NCI-H226 (cell line): ENCODE measurements at regions not wholly inside any gene's neighbourhood (a gene's known extent, or its start where the extent isn't known, plus 50 kb on each side); places are given as distances from the start of the nearest gene placed in this dataset.
A peak's percentile ranks its signal among the peaks of the same experiment; 100 is the strongest.

ENCODE experiments used
- DNase-seq: peaks from one replicate; pipeline ENCODE4 v3.0.0-alpha.2; 2015

DNA sequence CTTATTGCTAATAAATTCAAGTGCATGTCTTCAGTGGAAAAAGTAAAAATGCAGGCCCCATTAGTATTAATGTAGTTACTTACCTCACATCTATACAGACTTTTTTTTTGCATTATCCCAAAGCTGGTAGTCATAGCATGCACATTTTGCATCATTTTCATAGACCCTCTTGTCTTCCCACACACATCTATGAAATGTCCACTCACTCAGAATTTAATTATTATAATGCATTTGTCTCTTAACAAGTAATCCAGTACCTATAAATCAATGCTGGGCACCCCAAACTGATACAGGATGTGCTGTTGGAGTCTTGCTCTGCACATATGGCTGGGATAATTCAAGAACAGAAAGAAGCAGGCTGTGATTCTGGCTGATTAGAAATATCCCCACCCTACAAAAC, 370.4 kb upstream of the FAT3 start:
- no peak for DNase-seq

DNA sequence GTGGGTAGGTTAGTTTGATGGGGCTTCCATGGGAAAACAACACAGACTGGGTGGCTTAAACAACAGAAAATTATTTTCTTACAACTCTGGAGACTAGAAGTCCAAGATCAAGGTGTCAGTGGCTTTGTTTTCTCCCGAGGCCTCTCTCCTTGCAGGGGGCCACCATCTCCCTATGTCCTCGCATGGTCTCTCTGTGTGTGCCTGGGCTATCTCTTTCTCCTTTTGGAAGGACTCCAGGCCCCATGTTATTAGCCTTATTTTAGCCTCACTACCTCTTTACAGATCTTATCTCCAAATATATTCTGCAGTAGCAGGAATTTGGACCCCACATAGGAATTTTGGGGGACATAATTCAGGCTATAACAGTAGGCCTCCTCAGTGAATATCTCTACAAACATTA, 372.7 kb upstream of the FAT3 start:
- DNase-seq: no peak

DNA sequence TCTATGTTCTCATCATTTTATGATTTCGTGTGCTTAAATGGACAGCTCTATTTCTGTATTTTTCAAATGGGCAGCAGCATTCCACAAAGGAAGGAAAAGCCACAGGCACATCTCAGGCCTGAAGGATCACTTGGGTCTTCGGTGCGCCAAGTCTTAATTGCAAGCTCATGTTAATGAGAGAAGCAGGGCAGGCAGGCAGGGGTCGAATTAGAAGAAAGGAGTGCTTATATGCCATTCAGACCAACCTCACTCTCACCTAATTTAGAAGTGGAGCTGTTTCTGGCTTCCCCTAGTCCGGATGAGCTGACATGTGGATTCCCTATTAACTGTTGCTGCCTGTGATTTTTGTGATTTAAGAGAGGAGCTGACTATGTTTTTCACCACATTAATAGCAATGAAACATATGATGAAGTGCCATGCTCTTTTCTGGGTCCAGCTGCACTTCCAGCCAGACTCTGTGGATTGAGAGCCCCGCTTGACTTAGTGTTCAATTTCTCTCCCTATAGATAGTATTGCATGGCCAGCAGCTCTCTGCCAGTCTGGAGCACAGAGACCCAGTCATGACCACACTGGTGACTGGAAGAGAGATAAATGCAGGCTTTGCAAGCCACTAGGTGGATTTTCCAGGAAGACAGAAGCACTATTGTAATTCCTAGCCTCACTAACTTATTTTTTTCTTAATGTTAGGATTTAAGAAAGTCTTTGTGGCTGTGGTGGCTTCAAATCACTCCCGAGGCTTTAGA, 373.9 kb upstream of the FAT3 start:
- no peak for DNase-seq

DNA sequence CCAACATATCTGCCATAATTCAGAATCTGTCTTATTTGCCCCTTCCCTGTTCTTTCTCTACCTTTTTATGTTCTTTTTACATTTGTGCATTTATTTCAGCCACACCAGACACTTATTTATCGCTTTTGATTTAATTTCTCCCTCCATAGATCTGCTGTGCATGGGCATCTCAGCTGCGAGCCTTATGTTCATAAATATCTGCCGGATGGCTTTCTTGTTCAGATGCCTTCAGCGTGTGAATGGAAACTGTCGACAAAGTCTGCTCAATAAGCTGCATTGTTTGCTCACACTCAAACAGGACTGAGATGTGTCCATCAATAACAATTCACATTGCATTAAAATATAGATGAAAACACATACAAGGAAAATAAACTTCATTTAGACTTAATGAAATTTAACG, 374.6 kb upstream of the FAT3 start:
- DNase-seq: no peak

DNA sequence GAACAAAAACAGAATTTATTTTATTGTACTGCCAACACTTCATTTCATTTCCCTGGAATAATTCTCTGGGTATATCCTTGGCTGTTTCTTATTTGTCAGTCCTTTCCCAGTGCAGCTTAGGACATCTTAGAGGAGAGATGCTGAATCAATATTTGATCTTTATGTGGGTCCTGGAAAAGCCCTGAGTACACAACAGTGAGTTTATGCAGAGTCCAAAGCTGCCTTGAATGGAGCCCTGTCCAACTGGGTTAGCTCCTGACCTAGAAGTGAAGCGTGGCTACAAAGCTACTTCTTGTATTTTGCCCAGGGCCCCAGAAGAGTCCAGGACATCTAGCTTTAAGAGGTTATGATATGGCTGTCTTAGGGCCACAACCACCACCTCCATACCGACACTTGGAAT, 378.0 kb upstream of the FAT3 start:
- DNase-seq: no peak

DNA sequence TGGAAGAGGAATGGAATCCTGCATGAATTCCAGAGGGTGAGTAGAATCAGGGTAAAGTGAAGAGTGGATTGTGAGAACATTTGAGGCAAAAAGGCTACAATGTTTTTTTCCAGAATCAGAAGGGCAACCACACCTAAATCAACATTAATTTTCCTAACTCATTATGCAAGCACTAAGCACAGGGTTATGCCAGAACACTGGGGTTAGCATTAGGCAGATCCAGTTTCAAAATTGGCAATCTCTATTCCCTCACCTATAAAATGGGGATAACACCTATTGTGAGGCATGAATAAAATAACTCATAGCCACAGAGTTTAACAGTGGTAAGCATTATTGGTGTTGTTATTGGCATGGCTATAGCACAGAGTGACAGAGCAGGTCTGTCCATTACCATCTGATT, 378.6 kb upstream of the FAT3 start:
- no peak for DNase-seq

DNA sequence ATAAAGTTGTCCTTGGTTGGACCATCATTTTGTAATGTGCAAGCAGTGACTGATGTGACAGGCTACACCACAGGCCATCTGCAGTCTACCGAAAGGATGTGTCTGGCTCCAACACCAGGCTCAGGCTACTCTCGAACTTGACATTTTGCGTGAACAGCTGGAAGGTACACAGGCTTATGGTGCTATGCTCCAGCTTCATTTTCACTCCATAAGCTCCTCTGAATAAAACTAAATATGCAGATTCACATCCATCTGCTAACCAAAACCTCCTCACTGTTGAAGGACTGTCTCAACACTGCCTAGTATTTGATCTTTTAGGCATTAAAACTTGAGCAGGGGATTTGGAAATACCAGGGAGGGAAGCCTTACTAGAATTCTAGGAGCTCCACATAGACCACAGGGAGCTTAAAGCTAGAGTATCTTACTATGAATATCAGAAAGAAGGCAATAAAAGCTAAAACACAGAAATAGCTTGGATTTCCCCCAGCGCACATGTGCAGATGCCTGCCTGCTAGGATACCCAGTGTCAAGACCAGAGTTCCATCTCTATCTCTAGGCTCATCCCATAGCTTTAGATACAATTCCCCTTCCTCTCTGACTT, 383.9 kb upstream of the FAT3 start:
- no peak for DNase-seq

DNA sequence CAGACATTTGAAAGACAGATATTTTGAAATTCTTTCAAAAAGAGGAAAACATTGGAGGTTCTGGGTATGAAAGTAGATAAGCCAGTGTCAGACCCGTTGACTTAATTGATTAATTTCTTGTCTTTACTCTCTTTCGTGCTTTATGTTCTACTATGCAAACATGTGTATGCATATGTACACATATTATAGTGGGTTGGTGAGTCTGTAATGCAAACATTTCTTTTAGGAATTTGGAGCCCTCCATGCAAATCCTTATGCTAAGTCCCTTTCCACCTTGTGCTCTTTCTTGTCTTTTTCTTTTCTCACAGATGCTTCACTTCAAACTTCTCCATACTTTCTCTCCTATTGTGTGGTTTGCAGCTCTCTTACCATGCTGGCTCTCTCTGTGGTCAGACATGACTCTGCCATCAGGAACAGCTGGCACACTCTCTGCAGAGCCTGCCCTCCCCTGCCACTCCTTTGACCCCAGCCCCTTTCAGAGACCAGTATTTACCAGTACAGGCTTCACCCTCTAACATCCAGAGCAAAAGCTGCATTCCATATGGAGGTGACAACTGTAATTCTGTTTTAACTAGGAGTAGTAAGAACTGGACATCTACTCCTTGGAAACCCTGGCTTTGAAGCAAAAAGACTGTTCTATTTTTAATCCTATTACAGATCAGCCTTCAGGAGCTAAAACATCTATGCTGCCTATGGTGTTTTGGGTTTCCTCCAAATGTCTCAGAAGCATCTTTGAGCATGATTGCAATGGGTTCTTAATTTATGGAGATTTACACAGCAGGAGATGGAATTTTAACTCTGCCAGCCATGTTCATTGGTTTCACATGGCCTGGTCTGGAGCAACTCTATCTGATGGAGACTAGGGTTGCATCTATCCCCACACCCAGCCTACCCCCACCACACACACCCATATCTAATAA, 386.9 kb upstream of the FAT3 start:
- DNase-seq: no peak

DNA sequence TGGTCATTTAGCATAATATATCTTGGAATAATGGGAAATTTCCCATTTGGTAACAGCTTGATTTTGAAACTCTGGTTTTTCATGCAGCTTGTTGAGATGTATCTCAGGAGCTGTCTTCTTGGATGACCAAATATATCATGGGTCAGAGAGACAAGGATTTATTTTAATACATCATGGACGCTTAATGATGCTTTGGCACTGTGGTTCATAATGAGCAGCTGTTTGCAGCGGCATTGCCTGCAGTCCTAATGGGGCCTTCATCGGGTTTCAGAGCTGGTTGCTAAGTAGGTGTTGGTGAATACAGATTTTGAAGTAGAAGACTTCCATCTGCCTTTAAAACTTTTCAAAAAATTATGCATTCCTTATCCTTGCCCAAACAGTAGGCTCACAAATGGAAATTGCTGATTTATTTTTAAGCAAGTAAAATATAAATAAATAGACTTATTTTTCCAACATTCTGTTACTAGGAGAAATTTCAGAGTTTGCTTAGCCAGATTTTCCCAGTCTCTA, 389.5 kb upstream of the FAT3 start:
- no peak for DNase-seq

DNA sequence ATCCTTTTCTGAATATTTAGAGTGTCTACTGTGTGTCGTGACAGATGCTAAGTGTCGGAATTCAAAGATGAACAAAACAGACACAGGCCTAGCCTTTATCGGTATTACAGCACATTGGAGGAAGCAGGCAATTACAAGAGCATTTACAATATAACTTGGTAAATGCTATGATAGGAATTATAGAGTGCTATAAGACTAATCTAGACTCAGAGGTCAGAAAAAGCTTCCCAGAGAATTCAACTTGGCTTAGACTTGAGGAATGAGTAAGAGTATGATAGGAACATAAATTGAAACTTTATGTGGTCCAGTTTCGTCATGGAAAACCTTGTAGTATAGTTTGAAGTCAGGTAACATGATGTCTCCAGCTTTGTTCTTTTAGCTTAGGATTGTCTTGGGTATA, 395.7 kb upstream of the FAT3 start:
- no peak for DNase-seq

DNA sequence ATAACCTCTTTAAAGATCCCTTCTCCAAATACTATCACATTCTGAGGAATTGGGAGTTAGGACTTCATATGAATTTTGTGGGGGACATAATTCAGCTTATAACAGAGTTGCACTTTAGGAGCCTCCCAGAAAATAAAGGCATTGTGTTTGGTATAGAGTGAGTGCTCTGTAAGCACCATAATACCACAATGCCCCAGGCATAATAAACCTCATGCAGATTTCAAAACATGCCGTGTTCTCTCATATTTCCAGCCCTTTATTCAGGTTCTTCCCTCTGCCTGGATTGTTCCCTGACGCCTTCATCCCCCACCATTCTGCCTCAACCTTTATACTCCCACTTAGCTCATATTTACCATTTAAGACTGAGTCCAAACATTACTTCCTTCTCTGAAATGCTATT, 398.8 kb upstream of the FAT3 start:
- DNase-seq: no peak

DNA sequence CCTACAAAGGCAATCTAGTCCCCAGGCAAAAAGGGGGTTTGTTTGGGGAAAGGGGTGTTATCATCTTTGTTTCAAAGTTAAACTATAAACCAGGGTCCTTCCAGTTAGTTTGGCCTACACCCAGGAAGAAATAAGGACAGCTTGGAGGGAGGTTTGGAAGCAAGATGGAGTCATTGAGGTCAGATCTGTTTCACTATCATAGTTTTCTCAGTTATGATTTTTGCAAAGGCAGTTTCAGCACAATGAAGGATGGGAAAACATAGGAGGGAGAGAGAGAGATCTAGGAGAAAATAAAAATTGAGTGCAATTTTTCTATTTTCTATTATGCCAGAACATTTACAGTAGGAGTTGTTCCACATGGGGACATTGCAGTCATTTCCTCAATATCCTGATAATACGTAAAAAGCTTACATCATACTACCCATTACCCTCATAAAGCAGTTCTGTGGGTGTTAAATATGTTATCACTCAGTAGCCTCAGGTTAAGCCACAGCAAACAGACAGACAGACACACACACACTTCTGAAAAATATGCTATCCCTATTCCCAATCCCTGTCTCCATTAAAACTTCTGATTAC, 401.3 kb upstream of the FAT3 start:
- no peak for DNase-seq

DNA sequence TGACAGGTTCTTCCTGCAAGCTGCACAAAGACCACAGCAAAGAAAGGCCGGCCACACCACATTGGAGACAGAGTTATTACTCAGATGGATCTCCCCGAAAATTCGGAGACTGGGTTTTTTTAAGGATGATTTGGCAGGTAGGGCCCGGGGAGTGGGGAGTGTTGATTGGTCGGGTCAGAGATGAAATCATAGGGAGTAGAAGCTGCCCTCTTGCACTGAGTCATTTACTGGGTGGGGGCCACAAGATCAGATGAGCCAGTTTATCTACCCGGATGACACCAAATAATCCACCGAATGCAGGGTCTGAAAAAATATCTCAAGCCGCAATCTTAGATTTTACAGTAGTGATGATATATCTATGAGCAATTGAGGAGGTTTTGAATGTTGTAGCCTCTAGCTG, 401.8 kb upstream of the FAT3 start:
- no peak for DNase-seq

DNA sequence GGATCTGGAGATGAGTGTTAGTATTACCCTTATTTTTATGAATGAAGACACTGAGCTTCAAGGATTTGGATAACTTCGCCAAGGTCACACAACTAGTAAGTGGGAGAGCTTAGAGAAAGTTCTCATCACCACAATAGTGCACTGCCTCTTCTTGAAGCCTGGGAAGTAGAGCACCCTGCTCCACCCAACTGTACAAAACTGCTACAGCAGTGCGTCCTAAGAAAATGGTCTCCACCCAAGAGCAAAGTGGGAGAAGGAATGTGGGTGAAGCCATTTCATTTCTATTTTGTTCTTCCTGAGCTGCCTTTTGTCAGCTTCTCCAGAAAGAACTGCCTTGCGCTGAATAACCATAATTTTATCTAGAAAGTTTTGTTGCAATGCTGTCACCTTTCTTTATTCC, 403.9 kb upstream of the FAT3 start:
- DNase-seq: no peak

DNA sequence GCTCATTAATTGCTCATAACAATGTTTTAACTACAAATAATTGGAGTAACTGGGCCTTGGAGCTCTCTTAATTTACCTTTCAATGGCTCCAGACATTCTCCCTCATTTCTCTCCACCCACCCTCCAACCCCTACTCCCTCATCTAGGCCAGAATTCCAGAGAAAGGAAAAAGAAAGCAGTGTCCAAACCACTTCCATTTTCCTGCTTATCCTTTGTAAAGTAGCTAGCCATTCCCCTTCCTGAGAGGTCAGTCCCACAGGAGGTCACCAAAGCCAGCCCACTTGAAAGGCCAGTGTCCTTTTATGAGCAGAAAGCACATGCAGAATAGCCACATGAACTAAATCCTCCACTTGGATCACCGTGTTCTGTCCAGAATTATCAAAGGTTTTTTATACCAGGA, 404.8 kb upstream of the FAT3 start:
- DNase-seq: no peak

DNA sequence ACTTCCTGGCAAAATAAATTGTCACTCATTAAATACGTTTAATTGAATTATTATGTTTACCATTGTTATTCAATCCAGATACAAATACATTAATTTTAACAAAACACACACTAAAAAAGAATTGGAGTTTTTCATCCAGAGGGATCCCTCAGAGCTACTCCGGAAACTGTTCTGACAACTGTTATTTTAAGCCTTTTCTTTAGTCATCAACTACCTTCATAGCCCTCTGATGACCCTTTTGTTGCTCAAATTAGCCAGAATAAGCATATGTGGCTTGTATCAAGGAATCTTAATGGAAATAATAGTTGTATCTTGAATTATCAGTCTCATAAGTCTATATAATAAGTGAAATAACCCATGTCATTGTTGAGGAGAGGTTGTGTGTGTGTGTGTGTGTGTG, 405.4 kb upstream of the FAT3 start:
- DNase-seq: no peak

DNA sequence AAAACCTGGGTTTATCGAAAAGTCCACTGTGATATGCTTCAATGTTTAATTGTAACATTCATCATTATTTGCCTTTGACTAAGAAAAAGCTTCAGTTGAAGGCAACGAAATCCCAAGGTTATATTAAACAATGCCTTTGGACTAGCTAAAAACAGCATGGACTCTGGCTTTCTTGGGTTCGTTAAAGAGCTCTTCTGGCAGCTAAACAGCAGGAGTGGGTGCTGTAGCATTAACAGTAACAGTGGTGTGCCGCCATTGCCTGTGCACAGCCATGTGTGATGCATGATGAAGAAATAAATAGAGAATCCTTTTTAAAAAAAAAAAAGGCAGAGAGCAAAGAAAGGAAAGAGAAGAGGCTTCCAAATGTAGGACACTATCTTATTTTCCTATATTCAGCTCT, 406.6 kb upstream of the FAT3 start:
- DNase-seq: no peak

DNA sequence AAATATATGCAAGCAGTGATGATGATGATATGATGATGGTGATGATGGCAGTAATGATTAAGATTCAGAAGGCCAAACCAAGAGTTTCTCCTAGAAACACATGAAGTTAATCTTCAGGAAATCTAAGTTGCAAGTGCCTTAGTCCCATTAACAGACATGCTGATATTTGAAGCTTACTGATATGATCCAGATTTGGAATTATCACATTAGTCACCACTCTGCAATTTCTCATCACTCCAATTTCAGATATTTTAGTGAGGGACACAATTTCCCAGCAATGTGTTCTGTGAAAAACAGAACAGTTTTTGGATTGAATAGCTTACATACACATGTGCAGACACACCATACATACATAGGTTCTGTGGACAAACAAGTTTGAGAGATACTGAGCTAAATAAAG, 411.4 kb upstream of the FAT3 start:
- no peak for DNase-seq

DNA sequence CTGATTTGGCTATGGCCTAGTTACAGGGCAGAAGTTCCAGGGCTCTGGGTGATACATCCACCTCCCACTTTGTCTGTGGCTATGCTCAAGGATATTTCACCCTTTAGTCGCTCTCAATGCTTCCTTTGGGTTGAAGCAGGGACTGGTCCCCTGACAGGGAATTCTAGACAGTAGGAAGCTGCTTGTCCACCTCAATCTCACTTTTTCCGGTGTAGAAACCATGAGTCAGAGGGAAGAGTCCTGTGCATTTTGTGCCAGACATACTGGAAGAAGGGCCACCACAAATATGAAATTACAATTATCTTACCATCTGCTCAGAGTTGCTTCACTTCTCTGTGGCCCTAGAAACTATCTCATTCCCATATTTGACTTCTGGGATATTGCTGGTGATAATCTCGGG, 413.7 kb upstream of the FAT3 start:
- no peak for DNase-seq

DNA sequence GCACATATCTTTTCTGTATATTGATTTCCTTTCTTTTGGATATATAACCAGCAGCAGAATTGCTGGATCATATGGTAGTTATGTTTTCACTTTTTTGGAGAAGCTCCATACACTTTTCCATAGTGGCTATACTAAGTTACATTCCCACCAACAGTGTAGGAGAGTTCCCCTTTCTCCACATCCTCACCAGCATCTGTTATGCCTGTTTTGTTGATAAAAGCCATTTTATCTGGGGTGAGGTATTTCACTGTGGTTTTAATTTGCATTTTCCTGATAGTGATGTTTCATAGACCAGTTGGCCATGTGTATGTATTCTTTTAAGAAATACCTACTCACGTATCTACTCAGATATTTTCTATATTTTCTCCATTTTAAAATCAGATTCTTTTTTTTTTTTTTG, 419.3 kb upstream of the FAT3 start:
- DNase-seq: no peak

DNA sequence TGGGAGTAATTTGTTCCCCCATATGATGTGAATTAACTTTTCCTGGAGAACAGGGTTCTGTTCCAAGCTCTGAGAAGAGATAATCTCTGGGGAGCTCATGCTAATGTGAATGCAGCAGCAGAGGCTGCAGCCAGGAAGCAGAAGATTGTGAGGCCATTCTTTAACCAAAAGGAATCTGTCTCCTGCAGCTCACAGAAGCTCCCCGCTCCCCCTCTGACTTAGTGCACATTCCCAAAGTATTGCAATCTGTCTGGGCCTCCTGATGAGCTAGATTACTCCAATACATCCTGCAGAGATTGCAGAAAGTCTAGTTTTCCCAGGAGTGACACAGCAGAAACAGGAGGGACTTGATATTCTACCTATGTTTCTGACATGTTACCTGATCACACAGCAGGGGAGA, 420.6 kb upstream of the FAT3 start:
- peak; percentile 55 for DNase-seq

DNA sequence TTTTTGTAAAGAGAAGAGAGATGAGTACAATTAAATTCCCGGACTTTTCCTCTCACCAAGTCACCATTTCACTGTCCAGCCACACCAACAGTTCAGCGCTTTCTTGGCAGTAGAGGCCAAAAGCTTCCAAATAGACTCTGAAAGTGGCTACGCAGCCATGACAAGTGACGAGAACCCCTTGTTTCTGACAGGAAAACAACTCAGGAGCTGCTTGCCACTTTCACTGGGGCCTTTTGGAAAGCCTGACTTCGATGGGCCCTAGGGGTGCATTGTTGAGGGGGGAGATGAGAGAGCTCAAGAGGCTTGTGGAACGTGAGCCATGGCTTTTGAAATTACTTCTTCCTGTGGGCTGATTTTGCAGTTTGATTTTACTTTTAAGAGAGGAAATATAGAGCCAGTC, 422.1 kb upstream of the FAT3 start:
- DNase-seq: no peak

DNA sequence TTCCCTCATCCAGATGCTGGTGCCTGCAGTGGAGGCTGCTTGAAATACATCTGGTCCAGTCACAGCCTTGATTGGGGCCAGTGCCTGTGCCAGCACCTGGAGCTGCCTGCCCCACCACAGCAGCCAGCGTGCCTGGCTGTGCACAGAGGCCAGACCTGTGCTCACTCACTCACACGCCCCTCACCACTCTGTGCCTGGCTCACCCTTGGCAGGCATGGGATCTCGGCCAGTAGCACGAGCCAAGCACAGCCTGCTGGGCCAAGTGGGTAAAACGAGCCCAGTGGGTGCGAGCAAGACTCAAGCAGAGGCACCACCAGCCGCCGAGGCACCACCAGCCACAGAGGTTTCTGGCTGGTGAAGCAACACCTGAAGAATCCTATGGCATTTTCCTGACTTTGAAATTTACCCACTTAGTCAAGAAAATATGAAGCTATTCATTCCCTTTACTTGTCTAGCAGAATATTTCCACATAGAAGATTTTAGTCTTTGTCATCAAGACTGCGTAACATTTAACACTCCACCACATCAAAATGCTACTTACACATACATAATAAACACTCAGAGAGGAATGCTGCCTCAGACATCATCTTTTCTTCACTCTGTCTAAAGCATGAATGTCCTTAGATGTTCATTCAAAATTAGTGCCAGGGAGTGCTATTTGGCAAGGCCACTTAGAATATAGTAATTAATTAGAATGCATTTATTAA, 424.3 kb upstream of the FAT3 start:
- peak; percentile 42 for DNase-seq
